Hippocampal formation (tissue), 2 donors: ENCODE measurements at regions not wholly inside any gene's neighbourhood (a gene's known extent, or its start where the extent isn't known, plus 50 kb on each side); places are given as distances from the start of the nearest gene placed in this dataset.
"Not testable (repeated sequence)": the region's sequence is repeated elsewhere in the genome, so short reads cannot be mapped to it uniquely, and the experiment has no call there.

Experiments
- DNase-seq, 2 donors: peaks; one replicate each; lab custom pipeline; 2025; lab: John Stamatoyannopoulos, UW

- no peak for DNase-seq
These were observed 649.9 kb upstream of the FOXG1 start for GRCh38 chr14:28116716-28117115.

- DNase-seq: no peak
These were observed 646.7 kb upstream of the FOXG1 start for GRCh38 chr14:28119849-28120248.

- no peak for DNase-seq
These were observed 646.2 kb upstream of the FOXG1 start for GRCh38 chr14:28120391-28120790.

- DNase-seq: no peak
These were observed 644.9 kb upstream of the FOXG1 start for GRCh38 chr14:28121512-28122297.

GRCh38 chr14:28130610-28131284, 635.8 kb upstream of the FOXG1 start:
- DNase-seq: no peak

GRCh38 chr14:28138341-28138740, 628.2 kb upstream of the FOXG1 start:
- DNase-seq: no peak

GRCh38 chr14:28141662-28142061, 624.9 kb upstream of the FOXG1 start:
- DNase-seq: no peak

- DNase-seq: peak; percentile 14 to 51
These were observed 624.1 kb upstream of the FOXG1 start for GRCh38 chr14:28142400-28143015.

- peak in 1 of 2 donors; percentile 2 for DNase-seq
These were observed 623.3 kb upstream of the FOXG1 start for GRCh38 chr14:28143316-28143715.

GRCh38 chr14:28151926-28152325, 614.7 kb upstream of the FOXG1 start:
- no peak for DNase-seq

- no peak for DNase-seq
These were observed 614.0 kb upstream of the FOXG1 start for GRCh38 chr14:28152453-28153044.

GRCh38 chr14:28157289-28157869, 609.2 kb upstream of the FOXG1 start:
- no peak for DNase-seq

GRCh38 chr14:28157887-28158791, 608.4 kb upstream of the FOXG1 start:
- no peak for DNase-seq

- no peak for DNase-seq
These were observed 605.5 kb upstream of the FOXG1 start for GRCh38 chr14:28161040-28161439.

GRCh38 chr14:28163233-28163632, 603.4 kb upstream of the FOXG1 start:
- no peak for DNase-seq

- no peak for DNase-seq
These were observed 602.7 kb upstream of the FOXG1 start for GRCh38 chr14:28163897-28164296.

GRCh38 chr14:28187902-28188830, 578.4 kb upstream of the FOXG1 start:
- not testable (repeated sequence) for DNase-seq

GRCh38 chr14:28196878-28197277, 569.7 kb upstream of the FOXG1 start:
- no peak for DNase-seq

- DNase-seq: no peak
These were observed 546.2 kb upstream of the FOXG1 start for GRCh38 chr14:28220391-28220790.

- DNase-seq: no peak
These were observed 525.7 kb upstream of the FOXG1 start for GRCh38 chr14:28240909-28241308.
